DND-41 (cell line): ENCODE measurements at regions not wholly inside any gene's neighbourhood (a gene's known extent, or its start where the extent isn't known, plus 50 kb on each side); places are given as distances from the start of the nearest gene placed in this dataset.

Experiments used
- EZH2 ChIP-seq: IDR thresholded peaks from 3 replicates; pipeline ENCODE4 v1.6.1; 2012; ENCODE audit warnings: borderline replicate concordance, low read depth, mild to moderate bottlenecking, moderate library complexity, low read length, inconsistent platforms; ENCODE audit not compliant: severe bottlenecking
- TF ChIP-seq, protein P1 (sequence below): IDR thresholded peaks from 2 replicates; pipeline ENCODE4 v1.5.1; 2012; ENCODE audit warnings: borderline replicate concordance, low read length, moderate library complexity, mild to moderate bottlenecking; ENCODE audit not compliant: poor library complexity, severe bottlenecking; ENCODE audit errors: extremely low read depth

DNA sequence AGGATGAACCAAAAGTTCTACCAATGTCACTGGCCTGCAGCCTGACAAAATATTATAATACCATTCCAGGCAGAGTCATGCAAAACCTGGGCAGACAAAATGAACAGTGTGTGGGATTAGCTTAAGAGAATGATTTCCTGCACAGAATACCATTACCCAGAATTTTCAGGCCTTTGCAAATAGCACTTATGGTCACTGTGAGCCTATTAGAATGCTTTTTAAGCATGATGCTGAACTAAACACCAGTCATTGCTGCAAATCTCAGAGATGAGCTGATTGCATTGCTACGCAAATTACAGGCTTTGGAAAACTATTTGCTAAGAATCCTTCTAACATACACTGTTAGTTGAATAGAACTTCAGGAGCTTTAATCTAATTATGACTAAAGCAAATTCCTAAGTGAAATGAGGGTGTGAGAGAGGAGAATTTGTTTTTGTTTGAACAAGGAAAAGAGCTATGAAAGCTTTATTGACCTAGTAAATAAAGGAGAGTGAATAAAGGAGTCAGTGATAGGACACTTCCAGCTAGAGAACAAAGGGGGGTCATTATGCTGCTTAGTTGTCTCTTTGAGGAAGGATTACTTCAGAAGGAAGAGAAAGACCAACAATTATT is 398.8 kb downstream of the HS3ST3B1 start:
- TF ChIP-seq, protein P1, sequence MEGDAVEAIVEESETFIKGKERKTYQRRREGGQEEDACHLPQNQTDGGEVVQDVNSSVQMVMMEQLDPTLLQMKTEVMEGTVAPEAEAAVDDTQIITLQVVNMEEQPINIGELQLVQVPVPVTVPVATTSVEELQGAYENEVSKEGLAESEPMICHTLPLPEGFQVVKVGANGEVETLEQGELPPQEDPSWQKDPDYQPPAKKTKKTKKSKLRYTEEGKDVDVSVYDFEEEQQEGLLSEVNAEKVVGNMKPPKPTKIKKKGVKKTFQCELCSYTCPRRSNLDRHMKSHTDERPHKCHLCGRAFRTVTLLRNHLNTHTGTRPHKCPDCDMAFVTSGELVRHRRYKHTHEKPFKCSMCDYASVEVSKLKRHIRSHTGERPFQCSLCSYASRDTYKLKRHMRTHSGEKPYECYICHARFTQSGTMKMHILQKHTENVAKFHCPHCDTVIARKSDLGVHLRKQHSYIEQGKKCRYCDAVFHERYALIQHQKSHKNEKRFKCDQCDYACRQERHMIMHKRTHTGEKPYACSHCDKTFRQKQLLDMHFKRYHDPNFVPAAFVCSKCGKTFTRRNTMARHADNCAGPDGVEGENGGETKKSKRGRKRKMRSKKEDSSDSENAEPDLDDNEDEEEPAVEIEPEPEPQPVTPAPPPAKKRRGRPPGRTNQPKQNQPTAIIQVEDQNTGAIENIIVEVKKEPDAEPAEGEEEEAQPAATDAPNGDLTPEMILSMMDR = no peak
- no peak for TF ChIP-seq EZH2
